GM23338 (cell line): ENCODE measurements at regions not wholly inside any gene's neighbourhood (a gene's known extent, or its start where the extent isn't known, plus 50 kb on each side); places are given as distances from the start of the nearest gene placed in this dataset.

Experiments
- ATAC-seq: fragments of 200-7000 bp; cut with Tn5 transposase; 3 replicates; pipeline ENCODE4 v1.9.1; 2020
- DNase-seq: peaks from one replicate; pipeline ENCODE4 v3.0.0-alpha.2; 2015; ENCODE audit warnings: low spot score
- H2AFZ ChIP-seq: fragments of 200-600 bp; sonication (generic); 2 replicates; pipeline ENCODE4 v1.8.0; 2016; ENCODE audit warnings: antibody characterized with exemption, mild to moderate bottlenecking, moderate library complexity
- H3F3A ChIP-seq: fragments of 200-600 bp; sonication (generic); replicated peaks from 2 replicates; pipeline ENCODE4 v1.8.0; 2017; ENCODE audit warnings: antibody characterized with exemption, mixed run types, low read depth
- H3K27ac ChIP-seq: fragments of 200-600 bp; sonication (generic); 2 replicates; pipeline ENCODE4 v1.6.1; 2016; ENCODE audit warnings: low read depth
- H3K27me3 ChIP-seq: fragments of 200-600 bp; sonication (generic); 2 replicates; pipeline ENCODE4 v1.8.0; 2016; ENCODE audit warnings: mild to moderate bottlenecking, mixed run types, moderate library complexity; ENCODE audit not compliant: insufficient read depth
- H3K36me3 ChIP-seq: fragments of 200-600 bp; sonication (generic); 2 replicates; pipeline ENCODE4 v1.8.0; 2016; ENCODE audit warnings: mild to moderate bottlenecking; ENCODE audit not compliant: insufficient read depth
- H3K4me1 ChIP-seq: fragments of 200-600 bp; sonication (generic); 2 replicates; pipeline ENCODE4 v1.8.0; 2016; ENCODE audit warnings: mild to moderate bottlenecking, moderate library complexity; ENCODE audit not compliant: insufficient read depth
- H3K4me2 ChIP-seq: fragments of 200-600 bp; sonication (generic); 2 replicates; pipeline ENCODE4 v1.7.1; 2017; ENCODE audit warnings: mixed run types
- H3K4me3 ChIP-seq: fragments of 200-600 bp; sonication (generic); 2 replicates; pipeline ENCODE4 v1.6.1; 2016; ENCODE audit warnings: mixed run types
- H3K79me2 ChIP-seq: fragments of 200-600 bp; sonication (generic); replicated peaks from 2 replicates; pipeline ENCODE4 v1.8.0; 2017; ENCODE audit warnings: mild to moderate bottlenecking; ENCODE audit not compliant: insufficient read depth
- H3K9me2 ChIP-seq: fragments of 200-600 bp; sonication (generic); 2 replicates; pipeline ENCODE4 v1.8.0; 2017; ENCODE audit not compliant: insufficient read depth
- H4K20me1 ChIP-seq: fragments of 200-600 bp; sonication (generic); replicated peaks from 2 replicates; pipeline ENCODE4 v1.8.0; 2017; ENCODE audit warnings: mild to moderate bottlenecking; ENCODE audit not compliant: insufficient read depth
- H3K27ac Mint-ChIP-seq: 2 replicates; pipeline ENCODE4 v1.8.0; 2020; ENCODE audit warnings: inconsistent platforms, mild to moderate bottlenecking, moderate library complexity, mixed read lengths
- H3K27me3 Mint-ChIP-seq: 3 replicates; pipeline ENCODE4 v1.8.0; 2022; ENCODE audit warnings: low read depth, mild to moderate bottlenecking, moderate library complexity, mixed read lengths, inconsistent platforms; ENCODE audit not compliant: insufficient read depth, poor library complexity
- H3K36me3 Mint-ChIP-seq: 3 replicates; pipeline ENCODE4 v1.8.0; 2021; ENCODE audit warnings: low read depth, mild to moderate bottlenecking, inconsistent platforms, moderate library complexity, mixed read lengths
- H3K4me1 Mint-ChIP-seq: 3 replicates; pipeline ENCODE4 v1.8.0; 2020; ENCODE audit warnings: mild to moderate bottlenecking, inconsistent platforms, mixed read lengths
- H3K4me3 Mint-ChIP-seq: 3 replicates; pipeline ENCODE4 v1.8.0; 2021; ENCODE audit warnings: moderate library complexity, mild to moderate bottlenecking, inconsistent platforms, mixed read lengths
- H3K9me3 Mint-ChIP-seq: 3 replicates; pipeline ENCODE4 v1.8.0; 2020; ENCODE audit warnings: moderate library complexity, mild to moderate bottlenecking, inconsistent platforms, mixed read lengths
- CREB1 ChIP-seq: fragments of 250-450 bp; sonication (Bioruptor Pico); IDR thresholded peaks from 2 replicates; pipeline ENCODE4 v1.5.0; 2020; ENCODE audit warnings: low read depth, mild to moderate bottlenecking, moderate library complexity
- EZH2phosphoT487 ChIP-seq: fragments of 200-600 bp; sonication (generic); IDR thresholded peaks from one replicate; pipeline ENCODE4 v1.8.1; 2018; ENCODE audit warnings: antibody characterized with exemption; ENCODE audit not compliant: unreplicated experiment
- JUNB ChIP-seq: IDR thresholded peaks from one replicate; pipeline ENCODE4 v1.6.1; 2016; ENCODE audit warnings: antibody characterized with exemption; ENCODE audit not compliant: unreplicated experiment
- NANOG ChIP-seq: IDR thresholded peaks from 2 replicates; pipeline ENCODE4 v1.6.1; 2016; ENCODE audit warnings: antibody characterized with exemption, borderline replicate concordance
- POLR2AphosphoS5 ChIP-seq: IDR thresholded peaks from 2 replicates; pipeline ENCODE4 v1.6.1; 2016; ENCODE audit warnings: antibody characterized with exemption, low read depth
- STAT1 ChIP-seq: IDR thresholded peaks from one replicate; pipeline ENCODE4 v1.6.1; 2016; ENCODE audit warnings: antibody characterized with exemption; ENCODE audit not compliant: unreplicated experiment
- ZNF114 ChIP-seq: fragments of 250-450 bp; sonication (Bioruptor Pico); IDR thresholded peaks from 2 replicates; pipeline ENCODE4 v1.5.0; 2020; ENCODE audit warnings: mild to moderate bottlenecking, moderate library complexity
- ZNF331 ChIP-seq: fragments of 250-450 bp; sonication (Bioruptor Pico); IDR thresholded peaks from 2 replicates; pipeline ENCODE4 v1.5.0; 2020; ENCODE audit warnings: low read depth, mild to moderate bottlenecking, moderate library complexity
- TF ChIP-seq, protein P1 (sequence below): IDR thresholded peaks from one replicate; pipeline ENCODE4 v1.6.1; 2018; ENCODE audit warnings: antibody characterized with exemption; ENCODE audit not compliant: unreplicated experiment
- TF ChIP-seq, protein P2 (sequence below): IDR thresholded peaks from 2 replicates; pipeline ENCODE4 v1.6.1; 2016; ENCODE audit warnings: antibody characterized with exemption

DNA sequence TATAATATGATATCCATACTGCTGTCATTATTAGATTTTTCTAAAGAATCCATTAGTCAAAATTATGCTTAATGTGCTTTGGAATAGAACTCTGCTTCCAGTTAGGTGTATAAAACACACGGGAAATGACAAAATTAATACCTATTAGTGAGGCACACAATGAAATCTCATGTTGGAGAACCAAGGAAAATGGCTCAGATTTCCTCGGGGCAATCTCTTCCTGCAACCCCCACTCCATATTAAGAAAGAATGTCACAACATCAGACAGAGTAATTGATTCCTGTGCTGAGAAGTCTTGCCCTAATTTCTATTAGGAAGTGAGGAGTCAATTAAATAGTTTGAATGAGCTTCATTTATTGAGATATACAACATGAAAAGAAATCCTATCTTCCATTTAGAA, 299.8 kb upstream of the KITLG start:
- no peaks in the 10 kb centered on the region for H3K36me3 ChIP-seq
- Mint-ChIP-seq H3K9me3 (no peaks in the 10 kb centered on the region), H3K27ac (no peak overlapping the region), H3K4me1 (no peaks in the 10 kb centered on the region), H3K4me3 (no peak overlapping the region), H3K36me3 (no peaks in the 10 kb centered on the region), H3K27me3 (no peaks in the 10 kb centered on the region)
- H3K9me2 ChIP-seq: 0 out of 2 replicates have a peak, but pooled peaks cover 16% of the 10 kb centered on the region
- no peaks in the 10 kb centered on the region for H3K79me2 ChIP-seq
- no peak overlapping the region for H3K4me3 ChIP-seq
- ATAC-seq (no peak), DNase-seq (no peak)
- no peak overlapping the region for H3K4me2 ChIP-seq
- no peaks in the 10 kb centered on the region for H3K4me1 ChIP-seq
- H4K20me1 ChIP-seq: no peaks in the 10 kb centered on the region
- no peaks in the 10 kb centered on the region for H3K27me3 ChIP-seq
- H3K27ac ChIP-seq: no peak overlapping the region
- no peak overlapping the region for H2AFZ ChIP-seq
- no peaks in the 10 kb centered on the region for H3F3A ChIP-seq
- TF ChIP-seq STAT1: no peak
- TF ChIP-seq ZNF331: no peak
- TF ChIP-seq, protein P1, sequence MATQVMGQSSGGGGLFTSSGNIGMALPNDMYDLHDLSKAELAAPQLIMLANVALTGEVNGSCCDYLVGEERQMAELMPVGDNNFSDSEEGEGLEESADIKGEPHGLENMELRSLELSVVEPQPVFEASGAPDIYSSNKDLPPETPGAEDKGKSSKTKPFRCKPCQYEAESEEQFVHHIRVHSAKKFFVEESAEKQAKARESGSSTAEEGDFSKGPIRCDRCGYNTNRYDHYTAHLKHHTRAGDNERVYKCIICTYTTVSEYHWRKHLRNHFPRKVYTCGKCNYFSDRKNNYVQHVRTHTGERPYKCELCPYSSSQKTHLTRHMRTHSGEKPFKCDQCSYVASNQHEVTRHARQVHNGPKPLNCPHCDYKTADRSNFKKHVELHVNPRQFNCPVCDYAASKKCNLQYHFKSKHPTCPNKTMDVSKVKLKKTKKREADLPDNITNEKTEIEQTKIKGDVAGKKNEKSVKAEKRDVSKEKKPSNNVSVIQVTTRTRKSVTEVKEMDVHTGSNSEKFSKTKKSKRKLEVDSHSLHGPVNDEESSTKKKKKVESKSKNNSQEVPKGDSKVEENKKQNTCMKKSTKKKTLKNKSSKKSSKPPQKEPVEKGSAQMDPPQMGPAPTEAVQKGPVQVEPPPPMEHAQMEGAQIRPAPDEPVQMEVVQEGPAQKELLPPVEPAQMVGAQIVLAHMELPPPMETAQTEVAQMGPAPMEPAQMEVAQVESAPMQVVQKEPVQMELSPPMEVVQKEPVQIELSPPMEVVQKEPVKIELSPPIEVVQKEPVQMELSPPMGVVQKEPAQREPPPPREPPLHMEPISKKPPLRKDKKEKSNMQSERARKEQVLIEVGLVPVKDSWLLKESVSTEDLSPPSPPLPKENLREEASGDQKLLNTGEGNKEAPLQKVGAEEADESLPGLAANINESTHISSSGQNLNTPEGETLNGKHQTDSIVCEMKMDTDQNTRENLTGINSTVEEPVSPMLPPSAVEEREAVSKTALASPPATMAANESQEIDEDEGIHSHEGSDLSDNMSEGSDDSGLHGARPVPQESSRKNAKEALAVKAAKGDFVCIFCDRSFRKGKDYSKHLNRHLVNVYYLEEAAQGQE: no peak
- no peak for TF ChIP-seq EZH2phosphoT487

DNA sequence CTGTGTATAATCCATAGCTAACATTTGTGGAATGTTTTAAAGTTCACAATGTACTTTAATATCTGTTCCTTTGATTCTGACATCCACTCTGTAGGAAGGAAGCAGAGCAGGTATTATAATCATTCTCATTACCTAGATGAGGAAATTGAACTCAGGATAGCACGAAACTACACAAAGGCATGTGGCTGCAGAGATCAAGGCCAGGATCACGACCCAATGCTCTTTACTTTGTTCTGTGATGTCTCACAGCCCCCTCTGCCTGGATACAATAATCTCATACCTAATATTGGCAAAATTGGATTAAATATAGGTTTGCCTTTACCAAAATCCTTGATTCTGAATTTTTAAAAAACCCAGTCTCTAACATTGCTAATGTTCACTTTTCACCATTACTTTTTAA, 298.0 kb upstream of the KITLG start:
- Histone ChIP-seq H3K27me3 (no peaks in the 10 kb centered on the region), H3K9me2 (0 out of 2 replicates have a peak, but pooled peaks cover 11% of the 10 kb centered on the region), H2AFZ (no peak overlapping the region)

More for the DNA sequence above, 298.0 kb upstream of the KITLG start:
- H3K4me1 ChIP-seq: no peaks in the 10 kb centered on the region
- Mint-ChIP-seq H3K36me3 (no peaks in the 10 kb centered on the region), H3K27me3 (no peaks in the 10 kb centered on the region), H3K4me3 (no peak overlapping the region), H3K9me3 (no peaks in the 10 kb centered on the region), H3K27ac (no peak overlapping the region), H3K4me1 (peaks cover 5% of the 10 kb centered on the region; the same call in 2 of the 3 replicates)
- no peak overlapping the region for H3K27ac ChIP-seq
- DNase-seq (no peak), ATAC-seq (no peak)
- no peaks in the 10 kb centered on the region for H3F3A ChIP-seq
- H3K4me3 ChIP-seq: no peak overlapping the region
- no peaks in the 10 kb centered on the region for H3K79me2 ChIP-seq
- no peak overlapping the region for H3K4me2 ChIP-seq
- no peaks in the 10 kb centered on the region for H4K20me1 ChIP-seq
- no peaks in the 10 kb centered on the region for H3K36me3 ChIP-seq
- TF ChIP-seq CREB1 (CRISPR knock-in tag) (no peak), JUNB (no peak), NANOG (no peak), EZH2phosphoT487 (no peak), STAT1 (no peak), ZNF331 (no peak), POLR2AphosphoS5 (no peak), ZNF114 (CRISPR knock-in tag) (no peak)
- TF ChIP-seq, protein P2, sequence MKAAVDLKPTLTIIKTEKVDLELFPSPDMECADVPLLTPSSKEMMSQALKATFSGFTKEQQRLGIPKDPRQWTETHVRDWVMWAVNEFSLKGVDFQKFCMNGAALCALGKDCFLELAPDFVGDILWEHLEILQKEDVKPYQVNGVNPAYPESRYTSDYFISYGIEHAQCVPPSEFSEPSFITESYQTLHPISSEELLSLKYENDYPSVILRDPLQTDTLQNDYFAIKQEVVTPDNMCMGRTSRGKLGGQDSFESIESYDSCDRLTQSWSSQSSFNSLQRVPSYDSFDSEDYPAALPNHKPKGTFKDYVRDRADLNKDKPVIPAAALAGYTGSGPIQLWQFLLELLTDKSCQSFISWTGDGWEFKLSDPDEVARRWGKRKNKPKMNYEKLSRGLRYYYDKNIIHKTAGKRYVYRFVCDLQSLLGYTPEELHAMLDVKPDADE: no peak
